ENCODE measurements at regions not wholly inside any gene's neighbourhood (a gene's known extent, or its start where the extent isn't known, plus 50 kb on each side); places are given as distances from the start of the nearest gene placed in this dataset.
"Not testable (repeated sequence)": the region's sequence is repeated elsewhere in the genome, so short reads cannot be mapped to it uniquely, and the experiment has no call there.

GRCh38 chr12:24505366-24506015 is 443.4 kb downstream of the BCAT1 start:
- H3K9me2 ChIP-seq (replicated peaks; ENCODE audit: insufficient read depth, low read length): no peaks in the 10 kb centered on the region
- no peak overlapping the region for H3K27ac ChIP-seq (ENCODE audit: low read depth, low read length)
- no peaks in the 10 kb centered on the region for H3K79me2 ChIP-seq (ENCODE audit: insufficient read depth, low read length)
- no peaks in the 10 kb centered on the region for H3F3A ChIP-seq (ENCODE audit: insufficient read depth)
- H3K4me2 ChIP-seq (ENCODE audit: low read depth, low read length, poor library complexity, severe bottlenecking): no peak overlapping the region
- H2AFZ ChIP-seq (ENCODE audit: low read depth, low read length, severe bottlenecking): no peak overlapping the region
- H3K36me3 ChIP-seq (ENCODE audit: low read length): no peaks in the 10 kb centered on the region
- H3K4me3 ChIP-seq (ENCODE audit: insufficient read depth, low read length, poor library complexity, severe bottlenecking): no peak overlapping the region
- no peaks in the 10 kb centered on the region for H4K20me1 ChIP-seq (ENCODE audit: low read depth, low read length)
- H3K27me3 ChIP-seq (ENCODE audit: low read length): no peaks in the 10 kb centered on the region
- TF ChIP-seq CTCF (IDR thresholded peaks at IDR 0.05; ENCODE audit: insufficient read depth, low read length, poor library complexity, severe bottlenecking): no peak
- no peak for TF ChIP-seq EZH2phosphoT487 (conservative IDR thresholded peaks at IDR 0.05; ENCODE audit: low read length)
- no peak overlapping the region for H3K9ac ChIP-seq (ENCODE audit: low read length)
- no peaks in the 10 kb centered on the region for H3K9me3 ChIP-seq (ENCODE audit: insufficient read depth, low read length)

GRCh38 chr12:24503477-24503876 is 445.4 kb downstream of the BCAT1 start:
- not testable (repeated sequence) for H2AFZ ChIP-seq (ENCODE audit: low read depth, low read length, severe bottlenecking); H3K9me3 ChIP-seq (ENCODE audit: insufficient read depth, low read length); H4K20me1 ChIP-seq (ENCODE audit: low read depth, low read length); H3K79me2 ChIP-seq (ENCODE audit: insufficient read depth, low read length); H3K27ac ChIP-seq (ENCODE audit: low read depth, low read length); H3K9me2 ChIP-seq (replicated peaks; ENCODE audit: insufficient read depth, low read length); H3K36me3 ChIP-seq (ENCODE audit: low read length); H3K27me3 ChIP-seq (ENCODE audit: low read length); H3K9ac ChIP-seq (ENCODE audit: low read length); H3F3A ChIP-seq (ENCODE audit: insufficient read depth); H3K4me3 ChIP-seq (ENCODE audit: insufficient read depth, low read length, poor library complexity, severe bottlenecking); H3K4me2 ChIP-seq (ENCODE audit: low read depth, low read length, poor library complexity, severe bottlenecking)

- Histone ChIP-seq H3K27me3 (ENCODE audit: low read length) (no peaks in the 10 kb centered on the region), H3K36me3 (ENCODE audit: low read length) (no peaks in the 10 kb centered on the region), H3K4me3 (ENCODE audit: insufficient read depth, low read length, poor library complexity, severe bottlenecking) (no peak overlapping the region), H2AFZ (ENCODE audit: low read depth, low read length, severe bottlenecking) (no peak overlapping the region), H4K20me1 (ENCODE audit: low read depth, low read length) (no peaks in the 10 kb centered on the region), H3K9me2 (replicated peaks; ENCODE audit: insufficient read depth, low read length) (no peaks in the 10 kb centered on the region), H3K9me3 (ENCODE audit: insufficient read depth, low read length) (no peaks in the 10 kb centered on the region), H3F3A (ENCODE audit: insufficient read depth) (no peaks in the 10 kb centered on the region), H3K4me2 (ENCODE audit: low read depth, low read length, poor library complexity, severe bottlenecking) (no peak overlapping the region), H3K27ac (ENCODE audit: low read depth, low read length) (no peak overlapping the region), H3K79me2 (ENCODE audit: insufficient read depth, low read length) (no peaks in the 10 kb centered on the region), H3K9ac (ENCODE audit: low read length) (no peak overlapping the region)
- no peak for TF ChIP-seq CTCF (IDR thresholded peaks at IDR 0.05; ENCODE audit: insufficient read depth, low read length, poor library complexity, severe bottlenecking)
These were observed 448.1 kb downstream of the BCAT1 start for GRCh38 chr12:24500831-24501230.

GRCh38 chr12:24500421-24500820 is 448.5 kb downstream of the BCAT1 start:
- no peak overlapping the region for H3K27ac ChIP-seq (ENCODE audit: low read depth, low read length)
- H3K36me3 ChIP-seq (ENCODE audit: low read length): no peaks in the 10 kb centered on the region
- no peak overlapping the region for H3K4me2 ChIP-seq (ENCODE audit: low read depth, low read length, poor library complexity, severe bottlenecking)
- H3K9me2 ChIP-seq (replicated peaks; ENCODE audit: insufficient read depth, low read length): no peaks in the 10 kb centered on the region
- no peak overlapping the region for H3K9ac ChIP-seq (ENCODE audit: low read length)
- TF ChIP-seq EZH2phosphoT487 (conservative IDR thresholded peaks at IDR 0.05; ENCODE audit: low read length) (no peak), CTCF (IDR thresholded peaks at IDR 0.05; ENCODE audit: insufficient read depth, low read length, poor library complexity, severe bottlenecking) (no peak)
- no peak overlapping the region for H2AFZ ChIP-seq (ENCODE audit: low read depth, low read length, severe bottlenecking)
- H3K79me2 ChIP-seq (ENCODE audit: insufficient read depth, low read length): no peaks in the 10 kb centered on the region
- H3K4me3 ChIP-seq (ENCODE audit: insufficient read depth, low read length, poor library complexity, severe bottlenecking): no peak overlapping the region
- no peaks in the 10 kb centered on the region for H3K27me3 ChIP-seq (ENCODE audit: low read length)
- H3K9me3 ChIP-seq (ENCODE audit: insufficient read depth, low read length): no peaks in the 10 kb centered on the region
- no peaks in the 10 kb centered on the region for H3F3A ChIP-seq (ENCODE audit: insufficient read depth)
- H4K20me1 ChIP-seq (ENCODE audit: low read depth, low read length): no peaks in the 10 kb centered on the region
